IMR-90 (cell line): ENCODE measurements at regions not wholly inside any gene's neighbourhood (a gene's known extent, or its start where the extent isn't known, plus 50 kb on each side); places are given as distances from the start of the nearest gene placed in this dataset.

Source experiments
- ATAC-seq: fragments of 200-7000 bp; cut with Tn5 transposase; 2 replicates; pipeline ENCODE4 v1.9.1; 2020; ENCODE audit warnings: low read depth, mild to moderate bottlenecking, moderate library complexity
- BruUV-seq: library from RNA; stranded (reverse); fragments of 400-500 nt; replicated peaks from 2 replicates; lab custom pipeline; 2021; lab: Mats Ljungman, UMichigan
- CTCF ChIA-PET: fragments of 300-600 bp; formaldehyde crosslinking; extraction: SDS; loops from one replicate; lab custom pipeline; 2021; ENCODE audit warnings: antibody characterized with exemption; lab: Yijun Ruan, JAX
- POLR2A ChIA-PET: fragments of 300-600 bp; sonication (Branson Sonifier 250); formaldehyde crosslinking; loops from one replicate; lab custom pipeline; 2022; ENCODE audit warnings: antibody characterized with exemption; ENCODE audit not compliant: unreplicated experiment; lab: Charles Lee
- DNase-seq: peaks from one replicate; pipeline ENCODE4 v3.0.0; 2013
- H2AFZ ChIP-seq: replicated peaks from 2 replicates; pipeline ENCODE3; 2013; ENCODE audit warnings: low read length, mild to moderate bottlenecking; ENCODE audit not compliant: poor library complexity
- H2AK5ac ChIP-seq: 2 replicates; pipeline ENCODE4 v1.6.1; 2013; ENCODE audit warnings: low read depth, low read length, inconsistent platforms
- H2AK9ac ChIP-seq: replicated peaks from 2 replicates; pipeline ENCODE3; 2013; ENCODE audit warnings: mild to moderate bottlenecking, low read depth, low read length, moderate library complexity; ENCODE audit not compliant: poor library complexity
- H2BK120ac ChIP-seq: 2 replicates; pipeline ENCODE4 v1.6.1; 2013; ENCODE audit warnings: low read depth, low read length, inconsistent platforms
- H2BK15ac ChIP-seq: 3 replicates; pipeline ENCODE4 v1.6.1; 2013; ENCODE audit warnings: low read depth, low read length, inconsistent platforms
- H2BK20ac ChIP-seq: 2 replicates; pipeline ENCODE4 v1.6.1; 2013; ENCODE audit warnings: low read depth, mild to moderate bottlenecking, inconsistent platforms, low read length, moderate library complexity
- H2BK5ac ChIP-seq: 2 replicates; pipeline ENCODE4 v1.6.1; 2013; ENCODE audit warnings: mild to moderate bottlenecking, low read depth, low read length, inconsistent platforms; ENCODE audit not compliant: poor library complexity, severe bottlenecking
- H3K14ac ChIP-seq: replicated peaks from 2 replicates; pipeline ENCODE4 v1.6.1; 2013; ENCODE audit warnings: low read depth, low read length, inconsistent platforms
- H3K18ac ChIP-seq: 2 replicates; pipeline ENCODE4 v1.6.1; 2013; ENCODE audit warnings: low read depth, low read length, control low read depth
- H3K23ac ChIP-seq: 2 replicates; pipeline ENCODE4 v1.6.1; 2013; ENCODE audit warnings: low read depth, low read length, inconsistent platforms
- H3K27ac ChIP-seq: 2 replicates; pipeline ENCODE4 v1.5.1; 2013; ENCODE audit warnings: mild to moderate bottlenecking, control low read depth, low read length; ENCODE audit not compliant: insufficient read depth
- H3K27me3 ChIP-seq: 2 replicates; pipeline ENCODE4 v1.6.1; 2013; ENCODE audit warnings: low read length; ENCODE audit not compliant: control insufficient read depth, insufficient read depth
- H3K36me3 ChIP-seq: 2 replicates; pipeline ENCODE4 v1.6.1; 2013; ENCODE audit warnings: low read length, mixed read lengths; ENCODE audit not compliant: control insufficient read depth, insufficient read depth
- H3K4ac ChIP-seq: 2 replicates; pipeline ENCODE4 v1.6.1; 2013; ENCODE audit warnings: low read depth, low read length, inconsistent platforms
- H3K4me1 ChIP-seq: 2 replicates; pipeline ENCODE4 v1.6.1; 2013; ENCODE audit warnings: low read length, mixed read lengths; ENCODE audit not compliant: control insufficient read depth, insufficient read depth
- H3K4me2 ChIP-seq: 2 replicates; pipeline ENCODE4 v1.6.1; 2013; ENCODE audit warnings: low read depth, mild to moderate bottlenecking, control low read depth, low read length, moderate library complexity
- H3K4me3 ChIP-seq: 2 replicates; pipeline ENCODE4 v1.5.1; 2013; ENCODE audit warnings: low read depth, mild to moderate bottlenecking, control low read depth, low read length, moderate library complexity; ENCODE audit not compliant: insufficient read depth
- H3K56ac ChIP-seq: 2 replicates; pipeline ENCODE4 v1.6.1; 2013; ENCODE audit warnings: low read length, inconsistent platforms; ENCODE audit not compliant: insufficient read depth; ENCODE audit errors: extremely low read depth
- H3K79me1 ChIP-seq, 2 experiments: 2 replicates each; pipeline ENCODE4 v1.6.1; 2013; ENCODE audit warnings: low read length in 2 of 2, inconsistent platforms in 1 of 2, low read depth in 1 of 2
- H3K9ac ChIP-seq: 2 replicates; pipeline ENCODE4 v1.6.1; 2013; ENCODE audit warnings: low read depth, low read length, control low read depth
- H3K9me1 ChIP-seq: 2 replicates; pipeline ENCODE4 v1.6.1; 2013; ENCODE audit warnings: low read length, inconsistent platforms; ENCODE audit not compliant: insufficient read depth
- H3K9me3 ChIP-seq: 2 replicates; pipeline ENCODE4 v1.6.1; 2013; ENCODE audit warnings: low read length; ENCODE audit not compliant: control insufficient read depth, insufficient read depth
- H4K20me1 ChIP-seq: 2 replicates; pipeline ENCODE4 v1.6.1; 2013; ENCODE audit warnings: low read length, inconsistent platforms; ENCODE audit not compliant: insufficient read depth
- H4K5ac ChIP-seq: 2 replicates; pipeline ENCODE4 v1.6.1; 2013; ENCODE audit warnings: mild to moderate bottlenecking, low read depth, low read length, control low read depth
- H4K8ac ChIP-seq, 2 experiments: 2 replicates each; pipeline ENCODE4 v1.6.1; 2013; ENCODE audit warnings: low read depth in 2 of 2, low read length in 2 of 2, control low read depth in 1 of 2, inconsistent platforms in 1 of 2
- H4K91ac ChIP-seq: 2 replicates; pipeline ENCODE4 v1.6.1; 2013; ENCODE audit warnings: low read depth, low read length, inconsistent platforms; ENCODE audit not compliant: insufficient read depth
- CEBPB ChIP-seq: IDR thresholded peaks from 2 replicates; pipeline ENCODE4 v1.6.1; 2012; ENCODE audit warnings: low read depth, low read length, improper control_type of control experiment
- CTCF ChIP-seq: conservative IDR thresholded peaks from 2 replicates; pipeline ENCODE4 v1.5.1; 2012; ENCODE audit warnings: mild to moderate bottlenecking, low read depth, low read length, improper control_type of control experiment
- FOS ChIP-seq: fragments of 150-350 bp; IDR thresholded peaks from 2 replicates; pipeline ENCODE4 v1.6.1; 2016; ENCODE audit warnings: low read depth, low read length
- MXI1 ChIP-seq: IDR thresholded peaks from 2 replicates; pipeline ENCODE4 v1.6.1; 2012; ENCODE audit warnings: low read depth, mild to moderate bottlenecking, low read length, moderate library complexity, borderline replicate concordance
- NFE2L2 ChIP-seq: fragments of 150-350 bp; IDR thresholded peaks from 2 replicates; pipeline ENCODE4 v1.6.1; 2016; ENCODE audit warnings: low read depth, mild to moderate bottlenecking, low read length
- SMC3 ChIP-seq: fragments of 150-350 bp; IDR thresholded peaks from 2 replicates; pipeline ENCODE4 v1.6.1; 2016; ENCODE audit warnings: low read depth, mild to moderate bottlenecking, antibody characterized with exemption, low read length, moderate library complexity
- USF2 ChIP-seq: fragments of 150-350 bp; IDR thresholded peaks from 2 replicates; pipeline ENCODE4 v1.6.1; 2017; ENCODE audit warnings: mild to moderate bottlenecking, antibody characterized with exemption, low read length, low read depth
- WGBS, 2 experiments: methylation state at CpG; one replicate each; pipeline versions ENCODE4 v1.1.5 to v1.1.7; 2013; ENCODE audit warnings: missing lambda C conversion rate in 2 of 2; ENCODE audit not compliant: insufficient read length in 1 of 2; ENCODE audit errors: extremely low coverage in 2 of 2; 5-methylcytosine and 5-hydroxymethylcytosine counted together
- dilution Hi-C: fragments of 300-500 bp; cut with HindIII; formaldehyde crosslinking; loops from one replicate; pipeline ENCODE4 v1.14.3; 2018; ENCODE audit warnings: low sequenced_read_pairs; ENCODE audit not compliant: unreplicated experiment
- in situ Hi-C: fragments of 300-500 bp; cut with MboI; formaldehyde crosslinking; loops from 3 replicates; pipeline ENCODE4 v1.14.3; 2019; ENCODE audit warnings: low sequenced_read_pairs, inconsistent platforms, mixed read lengths
- intact Hi-C: fragments of 100-400 bp; cut with micrococcal nuclease; formaldehyde crosslinking; loops from 2 replicates; pipeline ENCODE4 v1.10.0; 2022

DNA sequence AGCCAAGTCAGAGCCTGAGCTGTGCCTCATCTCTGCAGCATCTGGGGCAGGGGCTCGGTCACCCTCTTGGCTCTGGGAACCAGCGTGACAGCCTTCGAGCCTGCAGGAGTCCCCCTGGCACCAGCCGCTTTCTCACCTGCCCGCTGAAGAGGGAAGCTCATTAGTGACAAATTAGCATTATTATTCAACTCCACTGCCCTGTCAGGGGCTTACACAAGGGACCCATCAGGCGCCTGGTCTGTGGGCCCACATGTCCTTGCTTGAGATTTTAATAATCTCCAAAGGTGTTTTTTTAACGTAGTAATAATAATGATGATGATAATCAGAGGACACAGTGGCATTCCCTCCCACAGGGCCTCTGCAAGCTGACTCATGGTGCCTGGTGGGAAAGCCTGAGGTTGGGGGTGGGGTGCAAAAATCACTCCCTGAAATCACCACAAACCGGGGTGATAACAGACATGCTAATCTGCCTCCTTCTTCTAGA, 98.1 kb upstream of the IGSF21 start:
- POLR2A ChIA-PET, result no interaction called here
- Histone ChIP-seq H3K56ac (no peak overlapping the region), H2BK20ac (no peak overlapping the region), H3K18ac (no peak overlapping the region), H2BK120ac (no peak overlapping the region), H3K9me1 (no peaks in the 10 kb centered on the region), H2AFZ (no peak overlapping the region), H4K91ac (no peak overlapping the region), H3K27me3 (no peaks in the 10 kb centered on the region), H2AK5ac (no peak overlapping the region), H3K4me3 (no peak overlapping the region), H2BK15ac (no peak overlapping the region), H4K8ac (no peak overlapping the region), H2BK5ac (no peak overlapping the region), H3K79me1 (no peaks in the 10 kb centered on the region), H4K5ac (no peak overlapping the region), H3K4me2 (no peak overlapping the region), H2AK9ac (no peak overlapping the region), H3K23ac (no peak overlapping the region), H3K4ac (no peak overlapping the region), H3K27ac (no peak overlapping the region), H3K36me3 (no peaks in the 10 kb centered on the region), H3K14ac (no peak overlapping the region), H3K9ac (no peak overlapping the region), H3K9me3 (no peaks in the 10 kb centered on the region), H4K20me1 (no peaks in the 10 kb centered on the region), H3K4me1 (no peaks in the 10 kb centered on the region)
- BruUV-seq, result no TSS peak
- ATAC-seq (no peak), DNase-seq (no peak)
- TF ChIP-seq NFE2L2, result no peak
- no peak for TF ChIP-seq MXI1
- no peak for TF ChIP-seq CTCF
- no peak for TF ChIP-seq FOS
- no peak for TF ChIP-seq SMC3
- TF ChIP-seq CEBPB, result no peak
- TF ChIP-seq USF2, result no peak
- intact Hi-C loops (no loop called here), dilution Hi-C loops (no loop called here), in situ Hi-C loops (no loop called here)
- CTCF ChIA-PET, result no interaction called here
- WGBS, 2 experiments, result no CpG with 5 or more reads among the region's 8 CpGs
